GM23338 (cell line): ENCODE measurements at regions not wholly inside any gene's neighbourhood (a gene's known extent, or its start where the extent isn't known, plus 50 kb on each side); places are given as distances from the start of the nearest gene placed in this dataset.

ENCODE experiments used
- ATAC-seq: fragments of 200-7000 bp; cut with Tn5 transposase; 3 replicates; pipeline ENCODE4 v1.9.1; 2020
- DNase-seq: peaks from one replicate; pipeline ENCODE4 v3.0.0-alpha.2; 2015; ENCODE audit warnings: low spot score
- H2AFZ ChIP-seq: fragments of 200-600 bp; sonication (generic); 2 replicates; pipeline ENCODE4 v1.8.0; 2016; ENCODE audit warnings: antibody characterized with exemption, mild to moderate bottlenecking, moderate library complexity
- H3F3A ChIP-seq: fragments of 200-600 bp; sonication (generic); replicated peaks from 2 replicates; pipeline ENCODE4 v1.8.0; 2017; ENCODE audit warnings: antibody characterized with exemption, mixed run types, low read depth
- H3K27ac ChIP-seq: fragments of 200-600 bp; sonication (generic); 2 replicates; pipeline ENCODE4 v1.6.1; 2016; ENCODE audit warnings: low read depth
- H3K27me3 ChIP-seq: fragments of 200-600 bp; sonication (generic); 2 replicates; pipeline ENCODE4 v1.8.0; 2016; ENCODE audit warnings: mild to moderate bottlenecking, mixed run types, moderate library complexity; ENCODE audit not compliant: insufficient read depth
- H3K36me3 ChIP-seq: fragments of 200-600 bp; sonication (generic); 2 replicates; pipeline ENCODE4 v1.8.0; 2016; ENCODE audit warnings: mild to moderate bottlenecking; ENCODE audit not compliant: insufficient read depth
- H3K4me1 ChIP-seq: fragments of 200-600 bp; sonication (generic); 2 replicates; pipeline ENCODE4 v1.8.0; 2016; ENCODE audit warnings: mild to moderate bottlenecking, moderate library complexity; ENCODE audit not compliant: insufficient read depth
- H3K4me2 ChIP-seq: fragments of 200-600 bp; sonication (generic); 2 replicates; pipeline ENCODE4 v1.7.1; 2017; ENCODE audit warnings: mixed run types
- H3K4me3 ChIP-seq: fragments of 200-600 bp; sonication (generic); 2 replicates; pipeline ENCODE4 v1.6.1; 2016; ENCODE audit warnings: mixed run types
- H3K79me2 ChIP-seq: fragments of 200-600 bp; sonication (generic); replicated peaks from 2 replicates; pipeline ENCODE4 v1.8.0; 2017; ENCODE audit warnings: mild to moderate bottlenecking; ENCODE audit not compliant: insufficient read depth
- H3K9me2 ChIP-seq: fragments of 200-600 bp; sonication (generic); 2 replicates; pipeline ENCODE4 v1.8.0; 2017; ENCODE audit not compliant: insufficient read depth
- H4K20me1 ChIP-seq: fragments of 200-600 bp; sonication (generic); replicated peaks from 2 replicates; pipeline ENCODE4 v1.8.0; 2017; ENCODE audit warnings: mild to moderate bottlenecking; ENCODE audit not compliant: insufficient read depth
- H3K27ac Mint-ChIP-seq: 2 replicates; pipeline ENCODE4 v1.8.0; 2020; ENCODE audit warnings: inconsistent platforms, mild to moderate bottlenecking, moderate library complexity, mixed read lengths
- H3K27me3 Mint-ChIP-seq: 3 replicates; pipeline ENCODE4 v1.8.0; 2022; ENCODE audit warnings: low read depth, mild to moderate bottlenecking, moderate library complexity, mixed read lengths, inconsistent platforms; ENCODE audit not compliant: insufficient read depth, poor library complexity
- H3K36me3 Mint-ChIP-seq: 3 replicates; pipeline ENCODE4 v1.8.0; 2021; ENCODE audit warnings: low read depth, mild to moderate bottlenecking, inconsistent platforms, moderate library complexity, mixed read lengths
- H3K4me1 Mint-ChIP-seq: 3 replicates; pipeline ENCODE4 v1.8.0; 2020; ENCODE audit warnings: mild to moderate bottlenecking, inconsistent platforms, mixed read lengths
- H3K4me3 Mint-ChIP-seq: 3 replicates; pipeline ENCODE4 v1.8.0; 2021; ENCODE audit warnings: moderate library complexity, mild to moderate bottlenecking, inconsistent platforms, mixed read lengths
- H3K9me3 Mint-ChIP-seq: 3 replicates; pipeline ENCODE4 v1.8.0; 2020; ENCODE audit warnings: moderate library complexity, mild to moderate bottlenecking, inconsistent platforms, mixed read lengths
- CREB1 ChIP-seq: fragments of 250-450 bp; sonication (Bioruptor Pico); IDR thresholded peaks from 2 replicates; pipeline ENCODE4 v1.5.0; 2020; ENCODE audit warnings: low read depth, mild to moderate bottlenecking, moderate library complexity
- CTCF ChIP-seq, 2 experiments: fragments of 200-600 bp in 1 of 2; sonication (generic) in 1 of 2; conservative IDR thresholded peaks; 2 replicates each; pipeline versions ENCODE4 v1.5.1 to v1.6.1; 2016 to 2017; ENCODE audit warnings: antibody characterized with exemption in 2 of 2, low read depth in 2 of 2, mild to moderate bottlenecking in 2 of 2, moderate library complexity in 1 of 2
- ETS1 ChIP-seq: IDR thresholded peaks from 2 replicates; pipeline ENCODE4 v1.6.1; 2016; ENCODE audit warnings: antibody characterized with exemption
- EZH2 ChIP-seq: fragments of 200-600 bp; sonication (generic); IDR thresholded peaks from one replicate; pipeline ENCODE4 v1.8.0; 2017; ENCODE audit warnings: antibody characterized with exemption, mild to moderate bottlenecking, low read depth; ENCODE audit not compliant: unreplicated experiment
- EZH2phosphoT487 ChIP-seq: fragments of 200-600 bp; sonication (generic); IDR thresholded peaks from one replicate; pipeline ENCODE4 v1.8.1; 2018; ENCODE audit warnings: antibody characterized with exemption; ENCODE audit not compliant: unreplicated experiment
- JUNB ChIP-seq: IDR thresholded peaks from one replicate; pipeline ENCODE4 v1.6.1; 2016; ENCODE audit warnings: antibody characterized with exemption; ENCODE audit not compliant: unreplicated experiment
- NANOG ChIP-seq: IDR thresholded peaks from 2 replicates; pipeline ENCODE4 v1.6.1; 2016; ENCODE audit warnings: antibody characterized with exemption, borderline replicate concordance
- POLR2AphosphoS5 ChIP-seq: IDR thresholded peaks from 2 replicates; pipeline ENCODE4 v1.6.1; 2016; ENCODE audit warnings: antibody characterized with exemption, low read depth
- REST ChIP-seq: IDR thresholded peaks from one replicate; pipeline ENCODE4 v1.6.1; 2018; ENCODE audit warnings: antibody characterized with exemption; ENCODE audit not compliant: unreplicated experiment
- STAT1 ChIP-seq: IDR thresholded peaks from one replicate; pipeline ENCODE4 v1.6.1; 2016; ENCODE audit warnings: antibody characterized with exemption; ENCODE audit not compliant: unreplicated experiment
- ZNF114 ChIP-seq: fragments of 250-450 bp; sonication (Bioruptor Pico); IDR thresholded peaks from 2 replicates; pipeline ENCODE4 v1.5.0; 2020; ENCODE audit warnings: mild to moderate bottlenecking, moderate library complexity
- ZNF331 ChIP-seq: fragments of 250-450 bp; sonication (Bioruptor Pico); IDR thresholded peaks from 2 replicates; pipeline ENCODE4 v1.5.0; 2020; ENCODE audit warnings: low read depth, mild to moderate bottlenecking, moderate library complexity
- ZNF462 ChIP-seq: fragments of 250-450 bp; sonication (Bioruptor Pico); IDR thresholded peaks from 2 replicates; pipeline ENCODE4 v1.5.0; 2020; ENCODE audit warnings: mild to moderate bottlenecking, moderate library complexity

GRCh38 chr4:10856271-10856782, 171.8 kb upstream of the CLNK start:
- Histone ChIP-seq H3K36me3 (no peaks in the 10 kb centered on the region; the same call in 1 of the 2 replicates), H3F3A (no peaks in the 10 kb centered on the region), H3K4me2 (no peak overlapping the region), H3K4me1 (no peaks in the 10 kb centered on the region), H3K4me3 (no peak overlapping the region), H4K20me1 (no peaks in the 10 kb centered on the region), H2AFZ (no peak overlapping the region), H3K27me3 (no peaks in the 10 kb centered on the region), H3K27ac (no peak overlapping the region), H3K9me2 (peaks cover 21% of the 10 kb centered on the region), H3K79me2 (no peaks in the 10 kb centered on the region)
- Mint-ChIP-seq H3K4me1 (no peaks in the 10 kb centered on the region), H3K27ac (no peak overlapping the region), H3K4me3 (no peak overlapping the region), H3K27me3 (peaks cover 2% of the 10 kb centered on the region), H3K36me3 (peaks cover 2% of the 10 kb centered on the region; the same call in 1 of the 3 replicates), H3K9me3 (peaks cover 14% of the 10 kb centered on the region; the same call in 2 of the 3 replicates)
- ATAC-seq (no peak), DNase-seq (no peak)
- no peak for TF ChIP-seq ZNF114 (CRISPR knock-in tag)
- no peak for TF ChIP-seq ZNF462 (CRISPR knock-in tag)
- TF ChIP-seq CREB1 (CRISPR knock-in tag) = no peak
- no peak for TF ChIP-seq STAT1
- no peak for TF ChIP-seq REST
- TF ChIP-seq NANOG = no peak
- no peak for TF ChIP-seq POLR2AphosphoS5
- TF ChIP-seq CTCF (conservative IDR thresholded peaks at IDR 0.05; ENCODE audit: low read depth in 2 of 2) = no peak
- no peak for TF ChIP-seq JUNB
- TF ChIP-seq EZH2phosphoT487 = no peak
- no peak for TF ChIP-seq ZNF331 (CRISPR knock-in tag)
- TF ChIP-seq EZH2 = no peak
- TF ChIP-seq ETS1 = no peak
